ENCODE measurements at regions not wholly inside any gene's neighbourhood (a gene's known extent, or its start where the extent isn't known, plus 50 kb on each side); places are given as distances from the start of the nearest gene placed in this dataset.

DNA sequence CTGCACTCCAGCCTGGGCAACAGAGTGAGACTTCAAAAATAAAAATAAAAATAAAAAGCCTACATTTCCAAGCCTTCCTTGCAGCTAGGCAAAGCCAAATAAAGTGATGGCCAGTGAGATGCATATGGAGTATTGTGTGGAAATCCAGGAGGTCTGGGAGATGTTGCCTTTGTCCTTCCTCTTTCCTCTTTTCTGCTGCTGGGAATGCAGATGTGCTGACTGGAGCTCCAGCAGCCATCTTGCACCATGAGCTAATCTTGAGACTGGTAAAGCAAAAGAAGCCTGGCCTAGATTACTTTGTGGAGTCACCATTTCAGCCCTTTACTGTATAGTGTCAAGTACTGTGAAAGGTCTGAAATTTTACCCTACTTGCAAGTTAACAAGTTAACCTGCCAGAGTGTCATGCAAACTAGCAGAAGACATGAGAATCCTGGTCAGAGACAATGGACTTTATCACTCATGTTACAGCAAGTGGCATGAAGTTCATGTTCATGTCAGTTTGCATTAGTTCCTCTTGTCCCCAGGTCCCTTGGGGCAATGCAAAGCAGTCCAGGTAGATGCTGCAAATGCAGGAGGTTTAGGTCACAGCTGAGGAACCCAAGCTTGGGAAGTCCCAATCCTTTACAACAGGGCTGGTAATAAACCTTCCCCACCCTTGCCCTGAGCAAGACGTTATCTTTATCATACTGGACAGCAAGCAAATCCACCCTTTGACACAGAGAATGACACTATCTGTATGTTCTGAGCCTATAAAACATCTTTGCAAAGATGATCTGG, 103.1 kb downstream of the TLE3 start:
- DNase-seq = no peak

- no peak for DNase-seq
These were observed 101.2 kb downstream of the TLE3 start for GRCh38 chr15:69996321-69997160.

DNA sequence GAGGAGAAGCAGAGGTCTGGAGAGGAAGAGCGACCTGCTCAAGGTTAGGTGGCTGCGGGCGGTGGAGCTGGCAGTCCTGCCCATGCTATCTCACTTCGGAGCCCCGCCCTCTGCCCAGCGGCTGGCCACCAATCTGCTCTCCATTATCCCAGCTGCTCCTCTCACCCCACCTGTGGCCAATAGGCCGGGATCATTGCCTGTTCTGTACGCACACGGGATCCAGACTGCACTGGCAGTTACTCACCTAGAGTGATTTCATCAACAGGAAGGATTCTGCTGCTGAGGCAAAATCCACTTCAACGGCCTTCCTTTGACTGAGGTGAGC, 100.6 kb downstream of the TLE3 start:
- DNase-seq = no peak

All from fibroblast of skin of abdomen (primary cell).